Activated B cell treated with CpG ODN at 0.5 μM for 24 hours (primary cell): ENCODE measurements at regions not wholly inside any gene's neighbourhood (a gene's known extent, or its start where the extent isn't known, plus 50 kb on each side); places are given as distances from the start of the nearest gene placed in this dataset.

ENCODE experiments used
- ATAC-seq: fragments of 200-7000 bp; cut with Tn5 transposase; one replicate; pipeline ENCODE4 v1.10.0; 2021; ENCODE audit warnings: low read depth, mild to moderate bottlenecking, moderate library complexity
- CTCF ChIA-PET: fragments of 350-600 bp; sonication (Branson Sonifier 250); formaldehyde crosslinking; loops from one replicate; lab custom pipeline; 2021; ENCODE audit warnings: antibody characterized with exemption; lab: Charles Lee
- POLR2A ChIA-PET: fragments of 350-600 bp; sonication (Branson Sonifier 250); formaldehyde crosslinking; loops from one replicate; lab custom pipeline; 2021; ENCODE audit warnings: antibody characterized with exemption; lab: Charles Lee
- DNase-seq: peaks from one replicate; pipeline ENCODE4 v3.0.0; 2022
- H3K27ac Mint-ChIP-seq: one replicate; pipeline ENCODE4 v1.8.0; 2020; ENCODE audit warnings: mixed read lengths
- H3K27me3 Mint-ChIP-seq: one replicate; pipeline ENCODE4 v1.8.0; 2021; ENCODE audit warnings: mixed read lengths
- H3K36me3 Mint-ChIP-seq: one replicate; pipeline ENCODE4 v1.8.0; 2021; ENCODE audit warnings: low read depth, mixed read lengths
- H3K4me1 Mint-ChIP-seq: one replicate; pipeline ENCODE4 v1.8.0; 2021; ENCODE audit warnings: mixed read lengths
- H3K4me3 Mint-ChIP-seq: one replicate; pipeline ENCODE4 v1.8.0; 2020; ENCODE audit warnings: mild to moderate bottlenecking, mixed read lengths
- H3K9me3 Mint-ChIP-seq: one replicate; pipeline ENCODE4 v1.8.0; 2020; ENCODE audit warnings: mixed read lengths
- intact Hi-C: fragments of 100-400 bp; cut with micrococcal nuclease; formaldehyde crosslinking; loops from one replicate; pipeline ENCODE4 v1.15.1; 2024
- TF ChIP-seq, protein P1 (sequence below): fragments of 200-600 bp; IDR thresholded peaks from one replicate; pipeline ENCODE4 v1.8.0; 2022; ENCODE audit warnings: antibody characterized with exemption, mild to moderate bottlenecking

DNA sequence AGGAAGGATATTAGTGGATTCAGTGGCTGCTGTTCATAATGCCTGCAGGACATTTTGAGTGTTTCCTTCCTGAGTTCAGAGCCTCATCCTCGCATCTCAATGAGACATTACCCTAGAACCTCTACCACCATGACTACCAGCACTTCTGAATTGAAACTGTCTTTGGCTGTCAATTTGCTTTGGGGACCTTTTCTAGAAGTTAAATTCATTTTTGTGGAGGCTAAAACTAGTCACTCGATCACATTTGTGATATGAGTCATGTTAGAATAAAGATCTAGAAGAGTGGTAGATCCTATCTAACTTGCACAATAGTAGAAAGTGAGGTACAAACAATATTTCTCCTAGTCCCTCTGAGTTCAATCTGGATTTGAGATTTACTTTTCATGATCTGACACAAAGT lies 124.9 kb downstream of the KCNRG start:
- H3K4me3 Mint-ChIP-seq: no peak overlapping the region
- TF ChIP-seq, protein P1, sequence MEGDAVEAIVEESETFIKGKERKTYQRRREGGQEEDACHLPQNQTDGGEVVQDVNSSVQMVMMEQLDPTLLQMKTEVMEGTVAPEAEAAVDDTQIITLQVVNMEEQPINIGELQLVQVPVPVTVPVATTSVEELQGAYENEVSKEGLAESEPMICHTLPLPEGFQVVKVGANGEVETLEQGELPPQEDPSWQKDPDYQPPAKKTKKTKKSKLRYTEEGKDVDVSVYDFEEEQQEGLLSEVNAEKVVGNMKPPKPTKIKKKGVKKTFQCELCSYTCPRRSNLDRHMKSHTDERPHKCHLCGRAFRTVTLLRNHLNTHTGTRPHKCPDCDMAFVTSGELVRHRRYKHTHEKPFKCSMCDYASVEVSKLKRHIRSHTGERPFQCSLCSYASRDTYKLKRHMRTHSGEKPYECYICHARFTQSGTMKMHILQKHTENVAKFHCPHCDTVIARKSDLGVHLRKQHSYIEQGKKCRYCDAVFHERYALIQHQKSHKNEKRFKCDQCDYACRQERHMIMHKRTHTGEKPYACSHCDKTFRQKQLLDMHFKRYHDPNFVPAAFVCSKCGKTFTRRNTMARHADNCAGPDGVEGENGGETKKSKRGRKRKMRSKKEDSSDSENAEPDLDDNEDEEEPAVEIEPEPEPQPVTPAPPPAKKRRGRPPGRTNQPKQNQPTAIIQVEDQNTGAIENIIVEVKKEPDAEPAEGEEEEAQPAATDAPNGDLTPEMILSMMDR: no peak
- POLR2A ChIA-PET: interaction anchor here (1.1 kb wide), 1 partner anchor 14 kb away, joined by 3 read pairs; no protein-coding TSS in a partner anchor

DNA sequence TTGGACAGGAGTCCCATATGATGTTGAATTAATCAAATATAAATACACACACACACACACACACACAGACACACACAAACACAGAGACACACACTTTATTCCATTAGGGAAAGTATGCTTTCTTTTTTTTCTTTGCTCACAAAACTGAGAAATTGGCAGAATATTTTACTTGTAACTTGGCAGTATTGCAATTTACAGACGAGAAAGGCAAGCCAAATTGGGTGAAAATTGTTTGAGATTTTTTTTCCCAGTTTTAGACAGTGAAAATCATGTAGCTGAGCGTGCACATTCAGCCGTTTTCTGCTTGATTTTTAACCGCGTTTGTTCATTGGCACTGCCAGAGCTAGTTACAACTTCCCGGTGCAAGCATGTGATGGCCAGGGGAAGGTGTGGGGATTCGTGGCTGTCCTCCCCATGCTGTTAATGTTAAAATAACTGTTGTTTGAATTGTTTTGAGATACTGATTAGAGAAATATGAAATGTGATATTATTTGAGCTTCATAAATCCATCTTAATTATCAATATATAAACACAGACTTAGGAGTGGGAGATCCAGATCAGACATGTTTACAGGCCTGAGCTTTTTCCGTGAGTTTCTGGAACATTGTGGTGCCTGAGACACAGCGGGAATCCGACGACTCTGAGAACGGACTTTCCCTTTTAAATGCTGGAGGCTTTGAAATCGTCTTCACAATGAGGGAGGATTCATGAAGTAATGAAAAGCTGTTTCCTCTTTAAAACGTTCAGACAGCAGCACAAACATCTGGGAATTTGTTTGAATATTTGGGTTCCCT lies 125.5 kb downstream of the KCNRG start:
- TF ChIP-seq, protein P1: no peak
- Mint-ChIP-seq H3K4me3 (no peak overlapping the region), H3K27ac (no peak overlapping the region), H3K27me3 (peaks cover 2% of the 10 kb centered on the region), H3K4me1 (peaks cover 18% of the 10 kb centered on the region), H3K36me3 (no peaks in the 10 kb centered on the region), H3K9me3 (peaks cover 2% of the 10 kb centered on the region)
- intact Hi-C loops: no loop called here
- DNase-seq: no peak
- CTCF ChIA-PET: no interaction called here
- ATAC-seq: no peak
- POLR2A ChIA-PET: interaction anchor here (0.8 to 1.5 kb wide), 4 partner anchors 12 to 229 kb away, joined by 3 to 4 read pairs (median 4); no protein-coding TSS in a partner anchor

More for the DNA sequence above, 124.9 kb downstream of the KCNRG start:
- Mint-ChIP-seq H3K27me3 (peaks cover 3% of the 10 kb centered on the region), H3K9me3 (peaks cover 2% of the 10 kb centered on the region), H3K4me1 (peaks cover 15% of the 10 kb centered on the region), H3K36me3 (no peaks in the 10 kb centered on the region), H3K27ac (no peak overlapping the region)
- intact Hi-C loops: no loop called here
- no peak for ATAC-seq
- CTCF ChIA-PET: no interaction called here
- no peak for DNase-seq

DNA sequence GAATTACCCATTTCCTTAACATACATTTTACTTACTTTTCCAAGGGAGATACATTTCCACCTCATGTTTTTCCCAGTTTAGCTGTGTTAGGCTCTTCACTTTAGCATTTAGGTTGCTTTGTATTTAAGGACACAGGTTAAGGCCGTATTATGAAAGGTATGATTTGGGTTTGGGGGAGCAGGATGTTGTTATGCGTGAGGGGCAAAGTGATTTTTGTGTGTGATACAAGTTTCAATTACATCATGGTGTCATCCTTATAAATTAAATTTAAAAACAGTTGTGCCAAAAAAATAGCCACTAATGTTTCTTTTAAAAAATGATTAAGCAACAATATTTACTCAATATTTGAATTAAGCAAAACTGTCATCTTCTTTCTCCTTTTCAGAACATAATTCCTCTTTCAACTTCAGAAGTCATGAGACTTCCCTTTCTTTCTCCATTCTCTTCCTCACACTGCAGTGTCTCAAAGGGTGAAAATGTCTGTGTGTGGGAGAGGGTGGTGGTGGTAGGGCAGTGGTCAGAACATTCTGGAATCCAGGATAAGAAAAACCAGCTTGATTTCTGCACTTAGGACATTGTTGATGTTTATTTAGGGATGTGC lies 126.2 kb downstream of the KCNRG start:
- H3K36me3 Mint-ChIP-seq: no peaks in the 10 kb centered on the region
- intact Hi-C loops: no loop called here
- TF ChIP-seq, protein P1: no peak
- ATAC-seq (no peak), DNase-seq (no peak)
- peaks cover 18% of the 10 kb centered on the region for H3K4me1 Mint-ChIP-seq
- POLR2A ChIA-PET: interaction anchor here (0.6 to 1.5 kb wide), 6 partner anchors 12 to 229 kb away, joined by 3 to 6 read pairs (median 4); no protein-coding TSS in a partner anchor
- no peak overlapping the region for H3K27ac Mint-ChIP-seq
- CTCF ChIA-PET: no interaction called here
- H3K9me3 Mint-ChIP-seq: peaks cover 2% of the 10 kb centered on the region
- H3K4me3 Mint-ChIP-seq: no peak overlapping the region
- H3K27me3 Mint-ChIP-seq: peaks cover 2% of the 10 kb centered on the region

DNA sequence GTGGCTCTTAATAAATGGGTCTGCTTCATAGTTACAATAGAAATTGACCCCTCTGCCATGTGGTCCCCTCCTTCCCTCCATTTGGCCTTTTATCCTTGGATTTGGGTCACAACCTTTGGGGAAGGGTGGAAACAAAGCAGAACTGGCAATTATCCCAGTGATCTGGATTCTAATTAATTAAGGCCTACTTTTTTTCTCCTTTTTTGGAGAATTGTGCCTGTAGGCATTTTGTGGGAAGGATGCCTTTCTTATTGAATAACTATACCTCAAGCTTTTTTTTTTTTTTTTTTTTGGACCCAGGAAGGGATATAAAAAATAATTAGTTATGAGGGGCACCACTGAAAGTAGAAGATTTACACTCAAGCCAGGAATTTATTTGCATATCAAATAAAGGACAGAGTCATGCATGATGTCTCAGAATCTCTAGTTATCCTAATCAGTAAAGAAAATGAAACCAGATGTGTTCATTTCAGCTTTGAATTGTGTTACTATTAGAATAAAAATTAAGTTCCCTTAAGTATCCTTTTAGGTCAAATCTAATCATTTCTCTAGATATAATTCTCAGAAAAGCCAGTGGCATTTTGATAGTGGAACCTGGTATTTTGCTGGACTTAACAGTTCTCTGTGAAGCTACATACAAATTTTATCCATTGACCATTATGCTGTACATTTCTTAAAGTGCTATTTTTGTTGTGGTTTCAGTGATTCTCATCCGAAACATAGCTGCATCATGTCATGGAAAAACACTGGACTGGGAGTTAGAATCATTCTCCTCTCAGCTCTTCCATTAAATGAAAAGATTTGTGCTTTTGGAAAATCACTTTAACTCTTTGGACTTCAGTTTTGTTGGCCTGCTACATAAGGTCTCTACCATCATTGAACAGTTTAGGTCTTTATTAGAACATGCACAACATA lies 129.3 kb downstream of the KCNRG start:
- intact Hi-C loops: loop anchor here (1.0 kb wide), 1 partner anchor 8 kb away; no protein-coding TSS in a partner anchor
- CTCF ChIA-PET: no interaction called here
- Mint-ChIP-seq H3K36me3 (no peaks in the 10 kb centered on the region), H3K4me3 (no peak overlapping the region), H3K9me3 (peaks cover 2% of the 10 kb centered on the region), H3K27ac (peak overlapping the region; percentile 18), H3K27me3 (no peaks in the 10 kb centered on the region), H3K4me1 (peaks cover 18% of the 10 kb centered on the region)
- POLR2A ChIA-PET: interaction anchor here (0.6 to 1.7 kb wide), 6 partner anchors 18 to 1308 kb away, joined by 3 to 12 read pairs (median 6); partner anchors contain the start of gene INTS6
- DNase-seq (no peak), ATAC-seq (peak; percentile 25)
- TF ChIP-seq, protein P1: no peak
